Tibial artery (tissue), 4 donors: ENCODE measurements at regions not wholly inside any gene's neighbourhood (a gene's known extent, or its start where the extent isn't known, plus 50 kb on each side); places are given as distances from the start of the nearest gene placed in this dataset.
"Not testable (repeated sequence)": the region's sequence is repeated elsewhere in the genome, so short reads cannot be mapped to it uniquely, and the experiment has no call there.

Source experiments
- DNase-seq, 2 donors: peaks; one replicate each; pipeline ENCODE4 v3.0.0-alpha.2; 2019
- H3K27ac ChIP-seq, 2 donors: fragments of 200-600 bp; sonication (generic) in 1 of 2; 1 replicate in 1 of 2; 2 replicates in 1 of 2; pipeline ENCODE4 v1.5.1; 2018 to 2019; ENCODE audit warnings: mild to moderate bottlenecking in 1 of 2
- H3K27me3 ChIP-seq, 2 donors: fragments of 200-600 bp; sonication (generic) in 1 of 2; one replicate each; pipeline versions ENCODE4 v1.5.1 to v1.6.0; 2016 to 2019
- H3K36me3 ChIP-seq, 3 donors: fragments of 200-600 bp; sonication (generic) in 2 of 3; one replicate each; pipeline ENCODE4 v1.5.1; 2016 to 2019; ENCODE audit warnings: mild to moderate bottlenecking in 2 of 3
- H3K4me1 ChIP-seq, 4 donors: fragments of 200-600 bp; sonication (generic) in 2 of 4; 1 replicate in 3 of 4; 2 replicates in 1 of 4; pipeline ENCODE4 v1.5.1; 2016 to 2019
- H3K4me3 ChIP-seq, 2 donors: fragments of 200-600 bp; sonication (generic) in 1 of 2; 1 replicate in 1 of 2; 2 replicates in 1 of 2; pipeline ENCODE4 v1.5.1; 2018 to 2019; ENCODE audit warnings: mild to moderate bottlenecking in 2 of 2
- H3K9me3 ChIP-seq, 3 donors: fragments of 200-600 bp; sonication (generic) in 1 of 3; one replicate each; pipeline ENCODE4 v1.5.1; 2016 to 2019
- CTCF ChIP-seq, 2 experiments: fragments of 200-600 bp in 1 of 2; fragments of 450-650 bp in 1 of 2; IDR thresholded peaks; one replicate each; pipeline ENCODE4 v1.5.1; 2017 to 2019; ENCODE audit warnings: antibody characterized with exemption in 2 of 2, mild to moderate bottlenecking in 1 of 2, moderate library complexity in 1 of 2
- intact Hi-C: fragments of 100-400 bp; cut with DNase I; formaldehyde crosslinking; loops from one replicate; pipeline ENCODE4 v1.15.0; 2023; ENCODE audit warnings: low total_unique reads

- no peak for TF ChIP-seq CTCF (IDR thresholded peaks at IDR 0.05)
- Histone ChIP-seq H3K36me3 (no peaks in the 10 kb centered on the region), H3K9me3 (no peaks in the 10 kb centered on the region), H3K27me3 (no peaks in the 10 kb centered on the region), H3K4me3 (no peak overlapping the region), H3K4me1 (peaks cover 0 to 42% (median 18%) of the 10 kb centered on the region in 4 donors), H3K27ac (no peak overlapping the region)
- intact Hi-C loops = no loop called here
- DNase-seq = no peak
These were observed 76.7 kb upstream of the PICALM start for GRCh38 chr11:86145439-86146156.

- no peak for TF ChIP-seq CTCF (IDR thresholded peaks at IDR 0.05)
These were observed 76.0 kb upstream of the PICALM start for GRCh38 chr11:86144846-86145245.

GRCh38 chr11:86144087-86144486 is 75.2 kb upstream of the PICALM start:
- H3K27me3 ChIP-seq, H3K4me3 ChIP-seq, intact Hi-C loops, H3K9me3 ChIP-seq, H3K27ac ChIP-seq, H3K36me3 ChIP-seq, DNase-seq: not testable (repeated sequence)
- peaks cover 0 to 29% (median 7%) of the 10 kb centered on the region in 4 donors for H3K4me1 ChIP-seq

More at GRCh38 chr11:86144846-86145245, 76.0 kb upstream of the PICALM start:
- no peak for DNase-seq
- intact Hi-C loops = no loop called here
- Histone ChIP-seq H3K27me3 (no peaks in the 10 kb centered on the region), H3K36me3 (no peaks in the 10 kb centered on the region), H3K27ac (no peak overlapping the region), H3K4me3 (no peak overlapping the region), H3K4me1 (peaks cover 0 to 34% (median 12%) of the 10 kb centered on the region in 4 donors), H3K9me3 (no peaks in the 10 kb centered on the region)

GRCh38 chr11:86143087-86144030 is 74.5 kb upstream of the PICALM start:
- TF ChIP-seq CTCF (IDR thresholded peaks at IDR 0.05) = no peak
- Histone ChIP-seq H3K9me3 (no peaks in the 10 kb centered on the region), H3K4me1 (peaks cover 0 to 22% (median 4%) of the 10 kb centered on the region in 4 donors), H3K27me3 (no peaks in the 10 kb centered on the region), H3K27ac (no peak overlapping the region), H3K4me3 (no peak overlapping the region), H3K36me3 (no peaks in the 10 kb centered on the region)
- intact Hi-C loops = no loop called here
- DNase-seq = no peak

- intact Hi-C loops = no loop called here
- H3K9me3 ChIP-seq = no peaks in the 10 kb centered on the region
- H3K36me3 ChIP-seq = no peaks in the 10 kb centered on the region
- no peaks in the 10 kb centered on the region for H3K27me3 ChIP-seq
- no peak overlapping the region for H3K27ac ChIP-seq
- no peak overlapping the region for H3K4me3 ChIP-seq
- no peak for TF ChIP-seq CTCF (IDR thresholded peaks at IDR 0.05)
- H3K4me1 ChIP-seq = peaks cover 0 to 15% (median 3%) of the 10 kb centered on the region in 4 donors
- no peak for DNase-seq
These were observed 73.3 kb upstream of the PICALM start for GRCh38 chr11:86142170-86142569.

- intact Hi-C loops = no loop called here
- peaks cover 0 to 14% (median 3%) of the 10 kb centered on the region in 4 donors for H3K4me1 ChIP-seq
- TF ChIP-seq CTCF (IDR thresholded peaks at IDR 0.05) = no peak
- no peaks in the 10 kb centered on the region for H3K36me3 ChIP-seq
- no peaks in the 10 kb centered on the region for H3K9me3 ChIP-seq
- DNase-seq = no peak
- no peak overlapping the region for H3K27ac ChIP-seq
- H3K27me3 ChIP-seq = no peaks in the 10 kb centered on the region
- no peak overlapping the region for H3K4me3 ChIP-seq
These were observed 72.8 kb upstream of the PICALM start for GRCh38 chr11:86141727-86142126.
